ENCODE measurements at regions not wholly inside any gene's neighbourhood (a gene's known extent, or its start where the extent isn't known, plus 50 kb on each side); places are given as distances from the start of the nearest gene placed in this dataset.

DNA sequence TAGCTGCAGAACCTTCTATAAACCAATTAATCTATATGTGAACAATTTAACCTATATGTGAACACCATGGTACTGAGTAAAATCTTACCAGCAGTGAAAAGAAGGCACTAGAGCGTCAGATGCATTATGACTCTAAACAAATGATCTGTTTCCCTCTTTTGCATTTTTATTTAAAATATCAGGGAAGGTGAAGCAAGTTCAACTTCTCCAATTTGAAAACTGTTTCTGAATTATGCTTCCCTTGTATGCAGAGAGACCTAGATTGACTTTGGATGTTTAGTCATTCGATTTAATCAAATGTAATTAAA lies 80.9 kb downstream of the DAD1 start:
- no peak for TF ChIP-seq ATF3 (IDR thresholded peaks at IDR 0.05)
- no peak for TF ChIP-seq FOXA1 (IDR thresholded peaks at IDR 0.05)
- TF ChIP-seq RXRA (IDR thresholded peaks at IDR 0.05): no peak
- no peak for TF ChIP-seq GABPA (IDR thresholded peaks at IDR 0.05 in 1 of 2, conservative IDR thresholded peaks at IDR 0.05 in 1 of 2)
- no peak for TF ChIP-seq SP1 (IDR thresholded peaks at IDR 0.05)
- no peak for TF ChIP-seq HNF4A (conservative IDR thresholded peaks at IDR 0.05)
- no peak for TF ChIP-seq EGR1 (IDR thresholded peaks at IDR 0.05; ENCODE audit: low read depth in 2 of 2)
- TF ChIP-seq YY1 (IDR thresholded peaks at IDR 0.05): no peak
- TF ChIP-seq TAF1 (conservative IDR thresholded peaks at IDR 0.05): no peak
- TF ChIP-seq, protein P1, sequence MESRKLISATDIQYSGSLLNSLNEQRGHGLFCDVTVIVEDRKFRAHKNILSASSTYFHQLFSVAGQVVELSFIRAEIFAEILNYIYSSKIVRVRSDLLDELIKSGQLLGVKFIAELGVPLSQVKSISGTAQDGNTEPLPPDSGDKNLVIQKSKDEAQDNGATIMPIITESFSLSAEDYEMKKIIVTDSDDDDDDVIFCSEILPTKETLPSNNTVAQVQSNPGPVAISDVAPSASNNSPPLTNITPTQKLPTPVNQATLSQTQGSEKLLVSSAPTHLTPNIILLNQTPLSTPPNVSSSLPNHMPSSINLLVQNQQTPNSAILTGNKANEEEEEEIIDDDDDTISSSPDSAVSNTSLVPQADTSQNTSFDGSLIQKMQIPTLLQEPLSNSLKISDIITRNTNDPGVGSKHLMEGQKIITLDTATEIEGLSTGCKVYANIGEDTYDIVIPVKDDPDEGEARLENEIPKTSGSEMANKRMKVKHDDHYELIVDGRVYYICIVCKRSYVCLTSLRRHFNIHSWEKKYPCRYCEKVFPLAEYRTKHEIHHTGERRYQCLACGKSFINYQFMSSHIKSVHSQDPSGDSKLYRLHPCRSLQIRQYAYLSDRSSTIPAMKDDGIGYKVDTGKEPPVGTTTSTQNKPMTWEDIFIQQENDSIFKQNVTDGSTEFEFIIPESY (IDR thresholded peaks at IDR 0.05): no peak
- TF ChIP-seq CTCF (IDR thresholded peaks at IDR 0.05; ENCODE audit: low read depth, low read length, missing input control): no peak
- no peak for TF ChIP-seq HNF4G (IDR thresholded peaks at IDR 0.05)
- TF ChIP-seq REST (IDR thresholded peaks at IDR 0.05): no peak
- TF ChIP-seq MAX (IDR thresholded peaks at IDR 0.05): no peak
- no peak for TF ChIP-seq FOXA2 (IDR thresholded peaks at IDR 0.05)
- no peak for TF ChIP-seq RAD21 (IDR thresholded peaks at IDR 0.05)
- TF ChIP-seq NR2F2 (IDR thresholded peaks at IDR 0.05): no peak
- TF ChIP-seq JUND (IDR thresholded peaks at IDR 0.05): no peak
- peaks cover 0 to 7% (median 3%) of the 10 kb centered on the region in 4 donors for H3K4me1 ChIP-seq (ENCODE audit: control insufficient read depth in 4 of 4, insufficient read depth in 4 of 4, low read length in 3 of 4)
- H3K9ac ChIP-seq (ENCODE audit: low read depth in 1 of 2, low read length in 2 of 2): no peak overlapping the region
- no peaks in the 10 kb centered on the region for H3K36me3 ChIP-seq (ENCODE audit: control insufficient read depth in 4 of 4, insufficient read depth in 3 of 4, low read depth in 1 of 4, low read length in 3 of 4)
- no peak for DNase-seq (ENCODE audit: low spot score)
- H3K27ac ChIP-seq (ENCODE audit: low read depth in 1 of 2, low read length in 2 of 2): no peak overlapping the region
- no peaks in the 10 kb centered on the region for H3K9me3 ChIP-seq (ENCODE audit: control insufficient read depth in 4 of 4, low read length in 3 of 4)
- WGBS: 86% methylated on average over 2 of the region's 2 CpGs
- H3K4me3 ChIP-seq (ENCODE audit: low read depth in 1 of 3, low read length in 3 of 3): no peak overlapping the region
- H3K27me3 ChIP-seq (ENCODE audit: control insufficient read depth in 4 of 4, insufficient read depth in 4 of 4, low read length in 3 of 4): no peaks in the 10 kb centered on the region

Data from liver (tissue), 8 donors.